ENCODE measurements at regions not wholly inside any gene's neighbourhood (a gene's known extent, or its start where the extent isn't known, plus 50 kb on each side); places are given as distances from the start of the nearest gene placed in this dataset.

DNA sequence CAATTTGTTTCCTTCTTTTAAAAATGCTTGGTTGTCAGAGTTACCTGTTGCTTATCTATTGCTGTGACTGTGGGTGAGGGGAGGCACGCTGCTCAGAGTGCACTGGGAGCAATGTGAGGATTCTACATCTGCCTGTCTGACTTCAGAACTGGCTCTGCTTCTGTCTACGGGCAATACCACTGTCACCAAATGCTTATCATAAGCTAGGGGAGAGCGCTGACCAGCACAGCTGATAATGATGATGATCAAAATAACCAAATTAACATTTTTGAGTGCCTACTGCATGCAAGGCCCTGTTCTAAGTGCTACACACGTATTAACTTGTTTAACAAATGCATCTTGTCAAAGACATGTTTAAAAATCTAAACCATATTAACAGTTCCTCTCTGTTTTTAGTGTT, 79.2 kb upstream of the TPRG1 start:
- TF ChIP-seq ISL1 (CRISPR knock-in tag; IDR thresholded peaks at IDR 0.05), result no peak
- TF ChIP-seq ZFP3 (CRISPR knock-in tag; IDR thresholded peaks at IDR 0.05), result no peak
- TF ChIP-seq RARB (CRISPR knock-in tag; IDR thresholded peaks at IDR 0.05), result no peak
- TF ChIP-seq ARNTL (CRISPR knock-in tag; IDR thresholded peaks at IDR 0.05; ENCODE audit: borderline replicate concordance, low read depth), result no peak
- TF ChIP-seq CSDC2 (CRISPR knock-in tag; IDR thresholded peaks at IDR 0.05), result no peak
- TF ChIP-seq, protein P1, sequence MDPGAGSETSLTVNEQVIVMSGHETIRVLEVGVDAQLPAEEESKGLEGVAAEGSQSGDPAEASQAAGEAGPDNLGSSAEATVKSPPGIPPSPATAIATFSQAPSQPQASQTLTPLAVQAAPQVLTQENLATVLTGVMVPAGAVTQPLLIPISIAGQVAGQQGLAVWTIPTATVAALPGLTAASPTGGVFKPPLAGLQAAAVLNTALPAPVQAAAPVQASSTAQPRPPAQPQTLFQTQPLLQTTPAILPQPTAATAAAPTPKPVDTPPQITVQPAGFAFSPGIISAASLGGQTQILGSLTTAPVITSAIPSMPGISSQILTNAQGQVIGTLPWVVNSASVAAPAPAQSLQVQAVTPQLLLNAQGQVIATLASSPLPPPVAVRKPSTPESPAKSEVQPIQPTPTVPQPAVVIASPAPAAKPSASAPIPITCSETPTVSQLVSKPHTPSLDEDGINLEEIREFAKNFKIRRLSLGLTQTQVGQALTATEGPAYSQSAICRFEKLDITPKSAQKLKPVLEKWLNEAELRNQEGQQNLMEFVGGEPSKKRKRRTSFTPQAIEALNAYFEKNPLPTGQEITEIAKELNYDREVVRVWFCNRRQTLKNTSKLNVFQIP (CRISPR knock-in tag; IDR thresholded peaks at IDR 0.05; ENCODE audit: borderline replicate concordance, low read depth), result no peak
- ATAC-seq, result no peak

DNA sequence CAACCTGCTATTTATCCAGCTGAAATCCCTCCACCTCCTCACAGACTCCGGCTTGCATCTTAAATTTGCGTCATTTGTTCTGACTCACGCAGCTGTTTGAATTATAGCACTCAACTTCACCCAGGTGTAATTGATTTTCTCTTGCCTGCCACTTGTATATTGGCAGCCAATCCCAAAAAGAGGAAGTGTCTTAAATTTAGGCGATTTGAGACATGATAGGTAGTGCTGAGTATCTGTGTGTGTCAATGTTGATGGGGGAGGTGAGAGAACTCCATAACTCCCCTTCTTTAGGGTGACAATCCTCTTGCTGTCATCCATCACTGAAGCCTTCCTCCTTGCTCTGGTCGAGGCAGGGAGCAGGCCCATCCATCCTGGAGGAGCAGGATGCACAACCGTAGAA, 77.2 kb upstream of the TPRG1 start:
- TF ChIP-seq PPARA (CRISPR knock-in tag; IDR thresholded peaks at IDR 0.05; ENCODE audit: borderline replicate concordance) (no peak), ISL1 (CRISPR knock-in tag; IDR thresholded peaks at IDR 0.05) (no peak), ZNF565 (CRISPR knock-in tag; conservative IDR thresholded peaks at IDR 0.05; ENCODE audit: low read depth) (no peak), ZNF8 (CRISPR knock-in tag; IDR thresholded peaks at IDR 0.05) (no peak), RARB (CRISPR knock-in tag; IDR thresholded peaks at IDR 0.05) (no peak), TCF4 (CRISPR knock-in tag; IDR thresholded peaks at IDR 0.05; ENCODE audit: borderline replicate concordance) (no peak), ARNTL (CRISPR knock-in tag; IDR thresholded peaks at IDR 0.05; ENCODE audit: borderline replicate concordance, low read depth) (no peak), ESRRG (CRISPR knock-in tag; IDR thresholded peaks at IDR 0.05) (no peak), SNAI2 (CRISPR knock-in tag; IDR thresholded peaks at IDR 0.05) (no peak), ZC3H10 (CRISPR knock-in tag; IDR thresholded peaks at IDR 0.05) (no peak), ZFP30 (CRISPR knock-in tag; IDR thresholded peaks at IDR 0.05) (no peak), ZNF70 (CRISPR knock-in tag; IDR thresholded peaks at IDR 0.05) (no peak), GLIS3 (CRISPR knock-in tag; IDR thresholded peaks at IDR 0.05) (no peak), TOX (CRISPR knock-in tag; IDR thresholded peaks at IDR 0.05; ENCODE audit: borderline replicate concordance) (no peak)
- TF ChIP-seq, protein P2, sequence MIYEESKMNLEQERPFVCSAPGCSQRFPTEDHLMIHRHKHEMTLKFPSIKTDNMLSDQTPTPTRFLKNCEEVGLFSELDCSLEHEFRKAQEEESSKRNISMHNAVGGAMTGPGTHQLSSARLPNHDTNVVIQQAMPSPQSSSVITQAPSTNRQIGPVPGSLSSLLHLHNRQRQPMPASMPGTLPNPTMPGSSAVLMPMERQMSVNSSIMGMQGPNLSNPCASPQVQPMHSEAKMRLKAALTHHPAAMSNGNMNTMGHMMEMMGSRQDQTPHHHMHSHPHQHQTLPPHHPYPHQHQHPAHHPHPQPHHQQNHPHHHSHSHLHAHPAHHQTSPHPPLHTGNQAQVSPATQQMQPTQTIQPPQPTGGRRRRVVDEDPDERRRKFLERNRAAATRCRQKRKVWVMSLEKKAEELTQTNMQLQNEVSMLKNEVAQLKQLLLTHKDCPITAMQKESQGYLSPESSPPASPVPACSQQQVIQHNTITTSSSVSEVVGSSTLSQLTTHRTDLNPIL (CRISPR knock-in tag; IDR thresholded peaks at IDR 0.05; ENCODE audit: low read depth), result no peak
- TF ChIP-seq, protein P3, sequence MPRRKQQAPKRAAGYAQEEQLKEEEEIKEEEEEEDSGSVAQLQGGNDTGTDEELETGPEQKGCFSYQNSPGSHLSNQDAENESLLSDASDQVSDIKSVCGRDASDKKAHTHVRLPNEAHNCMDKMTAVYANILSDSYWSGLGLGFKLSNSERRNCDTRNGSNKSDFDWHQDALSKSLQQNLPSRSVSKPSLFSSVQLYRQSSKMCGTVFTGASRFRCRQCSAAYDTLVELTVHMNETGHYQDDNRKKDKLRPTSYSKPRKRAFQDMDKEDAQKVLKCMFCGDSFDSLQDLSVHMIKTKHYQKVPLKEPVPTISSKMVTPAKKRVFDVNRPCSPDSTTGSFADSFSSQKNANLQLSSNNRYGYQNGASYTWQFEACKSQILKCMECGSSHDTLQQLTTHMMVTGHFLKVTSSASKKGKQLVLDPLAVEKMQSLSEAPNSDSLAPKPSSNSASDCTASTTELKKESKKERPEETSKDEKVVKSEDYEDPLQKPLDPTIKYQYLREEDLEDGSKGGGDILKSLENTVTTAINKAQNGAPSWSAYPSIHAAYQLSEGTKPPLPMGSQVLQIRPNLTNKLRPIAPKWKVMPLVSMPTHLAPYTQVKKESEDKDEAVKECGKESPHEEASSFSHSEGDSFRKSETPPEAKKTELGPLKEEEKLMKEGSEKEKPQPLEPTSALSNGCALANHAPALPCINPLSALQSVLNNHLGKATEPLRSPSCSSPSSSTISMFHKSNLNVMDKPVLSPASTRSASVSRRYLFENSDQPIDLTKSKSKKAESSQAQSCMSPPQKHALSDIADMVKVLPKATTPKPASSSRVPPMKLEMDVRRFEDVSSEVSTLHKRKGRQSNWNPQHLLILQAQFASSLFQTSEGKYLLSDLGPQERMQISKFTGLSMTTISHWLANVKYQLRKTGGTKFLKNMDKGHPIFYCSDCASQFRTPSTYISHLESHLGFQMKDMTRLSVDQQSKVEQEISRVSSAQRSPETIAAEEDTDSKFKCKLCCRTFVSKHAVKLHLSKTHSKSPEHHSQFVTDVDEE (CRISPR knock-in tag; IDR thresholded peaks at IDR 0.05), result no peak
- TF ChIP-seq, protein P1 (CRISPR knock-in tag; IDR thresholded peaks at IDR 0.05; ENCODE audit: borderline replicate concordance, low read depth), result no peak
- TF ChIP-seq, protein P4, sequence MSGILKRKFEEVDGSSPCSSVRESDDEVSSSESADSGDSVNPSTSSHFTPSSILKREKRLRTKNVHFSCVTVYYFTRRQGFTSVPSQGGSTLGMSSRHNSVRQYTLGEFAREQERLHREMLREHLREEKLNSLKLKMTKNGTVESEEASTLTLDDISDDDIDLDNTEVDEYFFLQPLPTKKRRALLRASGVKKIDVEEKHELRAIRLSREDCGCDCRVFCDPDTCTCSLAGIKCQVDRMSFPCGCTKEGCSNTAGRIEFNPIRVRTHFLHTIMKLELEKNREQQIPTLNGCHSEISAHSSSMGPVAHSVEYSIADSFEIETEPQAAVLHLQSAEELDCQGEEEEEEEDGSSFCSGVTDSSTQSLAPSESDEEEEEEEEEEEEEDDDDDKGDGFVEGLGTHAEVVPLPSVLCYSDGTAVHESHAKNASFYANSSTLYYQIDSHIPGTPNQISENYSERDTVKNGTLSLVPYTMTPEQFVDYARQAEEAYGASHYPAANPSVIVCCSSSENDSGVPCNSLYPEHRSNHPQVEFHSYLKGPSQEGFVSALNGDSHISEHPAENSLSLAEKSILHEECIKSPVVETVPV (CRISPR knock-in tag; IDR thresholded peaks at IDR 0.05), result no peak
- TF ChIP-seq, protein P5, sequence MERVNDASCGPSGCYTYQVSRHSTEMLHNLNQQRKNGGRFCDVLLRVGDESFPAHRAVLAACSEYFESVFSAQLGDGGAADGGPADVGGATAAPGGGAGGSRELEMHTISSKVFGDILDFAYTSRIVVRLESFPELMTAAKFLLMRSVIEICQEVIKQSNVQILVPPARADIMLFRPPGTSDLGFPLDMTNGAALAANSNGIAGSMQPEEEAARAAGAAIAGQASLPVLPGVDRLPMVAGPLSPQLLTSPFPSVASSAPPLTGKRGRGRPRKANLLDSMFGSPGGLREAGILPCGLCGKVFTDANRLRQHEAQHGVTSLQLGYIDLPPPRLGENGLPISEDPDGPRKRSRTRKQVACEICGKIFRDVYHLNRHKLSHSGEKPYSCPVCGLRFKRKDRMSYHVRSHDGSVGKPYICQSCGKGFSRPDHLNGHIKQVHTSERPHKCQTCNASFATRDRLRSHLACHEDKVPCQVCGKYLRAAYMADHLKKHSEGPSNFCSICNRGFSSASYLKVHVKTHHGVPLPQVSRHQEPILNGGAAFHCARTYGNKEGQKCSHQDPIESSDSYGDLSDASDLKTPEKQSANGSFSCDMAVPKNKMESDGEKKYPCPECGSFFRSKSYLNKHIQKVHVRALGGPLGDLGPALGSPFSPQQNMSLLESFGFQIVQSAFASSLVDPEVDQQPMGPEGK (CRISPR knock-in tag; IDR thresholded peaks at IDR 0.05; ENCODE audit: borderline replicate concordance), result no peak
- ATAC-seq, result no peak
